AG09309 (cell line): ENCODE measurements at regions not wholly inside any gene's neighbourhood (a gene's known extent, or its start where the extent isn't known, plus 50 kb on each side); places are given as distances from the start of the nearest gene placed in this dataset.

Experiments used
- DNase-seq: peaks from one replicate; pipeline ENCODE4 v3.0.0-alpha.2; 2010; ENCODE audit warnings: low read depth
- H3K4me3 ChIP-seq: 2 replicates; pipeline ENCODE4 v1.5.1; 2011; ENCODE audit warnings: mild to moderate bottlenecking, low read depth, low read length, moderate library complexity; ENCODE audit not compliant: control insufficient read depth
- TF ChIP-seq, protein P1 (sequence below): IDR thresholded peaks from 2 replicates; pipeline ENCODE4 v1.5.1; 2011; ENCODE audit warnings: mild to moderate bottlenecking, low read depth, low read length, inconsistent platforms; ENCODE audit not compliant: insufficient read depth, control insufficient read depth; ENCODE audit errors: missing control alignments

DNA sequence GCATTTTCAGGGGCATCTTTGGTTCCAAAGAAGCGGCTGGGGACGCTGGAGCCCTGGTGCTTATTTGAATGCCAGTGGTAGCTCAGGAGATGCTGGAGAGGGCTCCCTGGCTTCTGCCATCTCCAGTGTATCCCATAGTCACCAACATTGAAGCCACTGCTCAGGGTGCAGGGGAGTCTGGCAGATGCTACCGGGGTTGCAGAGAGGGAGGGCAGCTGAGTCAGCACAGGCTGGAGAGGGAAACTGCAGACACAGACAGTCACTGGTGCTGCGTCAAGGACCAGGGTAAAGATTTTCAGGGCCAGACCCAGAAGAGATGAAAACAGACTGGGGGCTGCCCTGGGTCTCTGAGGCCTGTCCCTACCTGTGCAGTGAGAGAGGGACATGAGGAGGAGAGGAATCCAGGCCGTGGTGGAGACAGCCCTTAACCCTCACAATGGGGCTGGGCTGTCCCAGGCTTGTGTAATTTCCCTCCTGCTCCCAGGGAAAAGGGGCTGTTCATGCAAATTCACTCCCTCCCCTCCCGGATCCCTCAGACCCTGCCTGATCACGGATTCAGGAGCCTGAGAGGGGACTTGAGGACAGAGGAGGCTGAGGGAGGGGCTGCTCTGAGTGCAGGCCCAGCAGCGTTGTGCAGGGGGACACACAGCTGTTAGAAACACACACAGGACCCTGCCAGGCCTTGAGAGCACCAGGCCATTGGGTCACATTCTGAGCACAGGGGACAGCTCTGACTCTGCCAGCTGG lies 126.9 kb upstream of the GRK3 start:
- H3K4me3 ChIP-seq, result no peak overlapping the region
- TF ChIP-seq, protein P1, sequence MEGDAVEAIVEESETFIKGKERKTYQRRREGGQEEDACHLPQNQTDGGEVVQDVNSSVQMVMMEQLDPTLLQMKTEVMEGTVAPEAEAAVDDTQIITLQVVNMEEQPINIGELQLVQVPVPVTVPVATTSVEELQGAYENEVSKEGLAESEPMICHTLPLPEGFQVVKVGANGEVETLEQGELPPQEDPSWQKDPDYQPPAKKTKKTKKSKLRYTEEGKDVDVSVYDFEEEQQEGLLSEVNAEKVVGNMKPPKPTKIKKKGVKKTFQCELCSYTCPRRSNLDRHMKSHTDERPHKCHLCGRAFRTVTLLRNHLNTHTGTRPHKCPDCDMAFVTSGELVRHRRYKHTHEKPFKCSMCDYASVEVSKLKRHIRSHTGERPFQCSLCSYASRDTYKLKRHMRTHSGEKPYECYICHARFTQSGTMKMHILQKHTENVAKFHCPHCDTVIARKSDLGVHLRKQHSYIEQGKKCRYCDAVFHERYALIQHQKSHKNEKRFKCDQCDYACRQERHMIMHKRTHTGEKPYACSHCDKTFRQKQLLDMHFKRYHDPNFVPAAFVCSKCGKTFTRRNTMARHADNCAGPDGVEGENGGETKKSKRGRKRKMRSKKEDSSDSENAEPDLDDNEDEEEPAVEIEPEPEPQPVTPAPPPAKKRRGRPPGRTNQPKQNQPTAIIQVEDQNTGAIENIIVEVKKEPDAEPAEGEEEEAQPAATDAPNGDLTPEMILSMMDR, result no peak
- DNase-seq, result no peak

DNA sequence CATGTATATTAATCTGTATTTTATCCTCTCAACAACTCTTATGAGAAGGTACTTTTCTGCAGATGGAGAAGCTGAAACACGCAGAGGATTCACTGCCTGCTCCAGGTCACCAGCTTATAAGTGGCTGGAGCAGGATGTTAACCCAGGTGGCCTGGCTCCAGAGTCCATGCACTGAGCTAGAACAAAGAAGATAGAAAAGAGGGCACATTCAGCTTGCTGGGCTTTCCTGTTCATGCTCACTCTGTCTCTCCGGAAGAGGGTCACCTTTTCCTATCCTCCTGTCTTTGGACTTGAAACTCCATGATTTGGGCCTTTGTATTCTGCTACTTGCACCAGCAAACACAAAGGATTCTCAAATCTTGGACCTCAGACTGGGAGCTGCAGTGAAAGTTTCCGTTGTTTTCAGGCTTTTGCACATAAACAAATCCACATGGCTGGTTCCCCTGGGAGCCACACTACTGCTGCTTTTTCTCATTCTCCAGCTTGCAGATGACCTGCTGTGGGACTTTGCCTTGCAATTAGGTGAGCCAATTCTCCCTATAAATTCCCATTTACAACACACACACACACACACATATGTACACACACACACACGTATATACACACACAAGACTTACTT lies 117.3 kb upstream of the GRK3 start:
- DNase-seq, result no peak
- no peak overlapping the region for H3K4me3 ChIP-seq
- TF ChIP-seq, protein P1, result no peak

DNA sequence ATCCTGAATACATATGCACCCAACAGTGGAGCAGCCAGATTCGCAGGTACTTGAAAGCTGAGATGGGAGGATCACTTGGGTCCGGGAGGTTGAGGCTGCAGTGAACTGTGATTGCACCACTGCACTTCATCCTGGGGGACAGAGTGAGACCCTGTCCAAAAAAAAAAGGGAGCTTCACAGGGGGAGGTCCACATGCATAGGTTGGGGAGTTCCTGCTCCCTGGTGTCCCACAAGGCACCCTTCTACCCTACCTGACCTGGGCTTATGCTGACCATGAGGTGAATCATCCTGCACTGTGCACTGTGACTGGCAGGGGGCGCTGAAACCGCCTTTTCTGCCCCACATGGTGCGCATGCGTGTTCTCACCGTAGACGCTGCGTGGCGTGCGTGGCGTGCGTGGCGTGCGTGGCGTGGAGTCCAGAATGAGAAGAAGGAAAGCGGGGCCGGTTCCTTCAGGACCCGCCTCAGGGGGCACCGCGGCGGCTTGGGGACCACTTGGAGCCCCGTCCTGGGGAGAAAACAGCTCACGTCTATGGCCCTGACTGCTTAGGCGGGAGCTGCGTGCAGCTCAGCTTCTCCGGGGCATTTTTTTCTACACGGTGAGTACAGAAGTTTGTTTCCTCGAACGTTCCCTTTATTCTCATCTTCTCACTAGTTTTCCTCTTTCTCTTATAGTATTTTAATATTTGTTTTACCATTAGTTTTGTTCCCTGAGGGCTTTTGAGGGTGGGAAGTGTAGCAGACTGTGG lies 116.6 kb upstream of the GRK3 start:
- H3K4me3 ChIP-seq, result peak overlapping the region; percentile 81
- no peak for DNase-seq
- TF ChIP-seq, protein P1, result peak; percentile 95

DNA sequence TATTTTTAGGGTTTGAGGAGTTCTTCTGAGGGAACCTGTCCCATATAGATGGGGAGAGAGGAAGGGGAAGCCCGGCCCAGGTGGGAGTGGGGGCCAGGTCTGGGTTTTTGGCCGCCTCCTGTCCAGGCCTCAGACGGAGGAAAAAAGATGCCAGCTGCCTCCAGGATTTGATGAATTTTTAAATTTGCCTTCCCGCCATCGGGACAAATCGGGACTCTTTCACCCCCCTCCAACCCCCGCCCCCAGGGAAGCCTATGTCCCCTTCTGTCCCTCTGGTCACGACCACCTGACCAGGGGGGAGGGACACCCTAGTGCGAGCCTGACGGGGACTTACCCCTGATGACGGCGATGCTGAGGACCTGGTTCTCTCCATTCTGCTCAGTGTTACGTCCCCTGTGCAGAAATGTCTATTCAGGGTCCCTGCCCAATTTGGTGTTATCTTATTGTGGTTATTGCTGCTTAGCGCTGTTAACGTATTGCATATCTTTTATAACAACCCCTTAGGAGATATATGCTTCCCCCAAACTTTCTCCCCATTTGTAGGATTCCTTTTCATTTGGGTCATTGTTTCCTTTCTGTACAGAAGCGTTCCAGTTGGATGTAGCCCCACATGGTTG lies 115.9 kb upstream of the GRK3 start:
- no peak for DNase-seq
- H3K4me3 ChIP-seq, result peak overlapping the region; percentile 81
- TF ChIP-seq, protein P1, result no peak

DNA sequence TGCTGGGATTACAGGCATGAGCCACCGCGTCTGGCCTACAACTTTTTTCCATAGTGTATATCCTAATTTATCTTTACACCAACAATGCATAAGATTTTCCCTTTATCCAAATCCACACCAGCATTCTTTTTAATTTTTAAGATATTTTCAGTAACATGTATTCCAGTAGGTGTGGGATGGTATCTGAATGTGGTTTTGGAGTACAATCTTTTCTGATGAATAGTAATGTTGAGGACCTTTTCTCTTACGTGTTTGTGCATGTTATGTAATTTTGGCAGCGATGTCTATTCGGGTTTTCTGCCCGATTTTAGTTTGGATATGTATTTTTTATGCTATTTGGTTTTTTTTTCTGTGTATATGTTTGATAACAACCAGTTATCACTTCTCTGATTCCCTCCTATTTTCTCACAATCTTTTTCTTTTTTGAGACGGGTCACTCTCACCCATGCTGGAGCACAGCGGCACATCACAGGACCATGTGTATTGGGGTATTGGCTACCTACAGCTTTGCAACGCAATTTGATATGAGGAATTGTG lies 114.6 kb upstream of the GRK3 start:
- TF ChIP-seq, protein P1, result no peak
- DNase-seq, result no peak

DNA sequence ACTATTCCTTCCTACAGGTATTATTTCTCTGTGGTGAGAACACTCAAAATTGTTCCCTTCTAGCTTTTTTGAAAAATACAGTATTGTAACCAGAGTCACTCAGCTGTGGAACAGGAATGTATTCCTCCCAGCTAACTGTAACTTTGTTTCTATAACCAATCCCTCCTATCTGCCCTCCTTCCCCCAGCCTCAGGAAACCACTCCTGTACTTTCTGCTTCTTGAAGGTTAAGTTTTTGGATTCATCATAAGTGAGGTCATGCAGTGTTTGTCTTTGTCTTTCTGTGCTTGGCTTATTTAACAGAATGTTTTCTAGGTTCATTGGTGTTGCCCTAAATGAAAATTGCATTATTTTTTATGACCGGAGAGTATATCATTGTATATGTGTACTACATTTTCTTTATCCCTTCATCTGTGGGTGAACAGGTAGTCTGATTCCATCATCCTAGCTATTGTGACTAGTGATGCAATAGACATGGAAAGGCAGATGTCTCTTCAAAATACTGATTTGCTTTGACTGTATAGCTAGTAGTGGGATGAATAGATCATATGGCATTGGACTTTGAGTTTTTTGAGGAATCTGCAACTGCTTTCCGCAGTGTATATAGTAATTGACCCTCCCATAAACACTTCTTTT lies 112.9 kb upstream of the GRK3 start:
- H3K4me3 ChIP-seq, result no peak overlapping the region
- TF ChIP-seq, protein P1, result no peak
- DNase-seq, result no peak

More for the DNA sequence above, 114.6 kb upstream of the GRK3 start:
- H3K4me3 ChIP-seq, result peak overlapping the region; percentile 81; the same call in 1 of the 2 replicates
